ENCODE measurements at regions not wholly inside any gene's neighbourhood (a gene's known extent, or its start where the extent isn't known, plus 50 kb on each side); places are given as distances from the start of the nearest gene placed in this dataset.
"Not testable (repeated sequence)": the region's sequence is repeated elsewhere in the genome, so short reads cannot be mapped to it uniquely, and the experiment has no call there.

GRCh38 chr2:150674283-150674682, 186.8 kb upstream of the RND3 start:
- no peak for DNase-seq
- Histone ChIP-seq H3K4me1 (no peaks in the 10 kb centered on the region), H3K9me3 (no peaks in the 10 kb centered on the region), H3K4me3 (no peak overlapping the region), H3K36me3 (no peaks in the 10 kb centered on the region), H3K27ac (no peak overlapping the region), H3K27me3 (no peaks in the 10 kb centered on the region)
- TF ChIP-seq, protein P1, sequence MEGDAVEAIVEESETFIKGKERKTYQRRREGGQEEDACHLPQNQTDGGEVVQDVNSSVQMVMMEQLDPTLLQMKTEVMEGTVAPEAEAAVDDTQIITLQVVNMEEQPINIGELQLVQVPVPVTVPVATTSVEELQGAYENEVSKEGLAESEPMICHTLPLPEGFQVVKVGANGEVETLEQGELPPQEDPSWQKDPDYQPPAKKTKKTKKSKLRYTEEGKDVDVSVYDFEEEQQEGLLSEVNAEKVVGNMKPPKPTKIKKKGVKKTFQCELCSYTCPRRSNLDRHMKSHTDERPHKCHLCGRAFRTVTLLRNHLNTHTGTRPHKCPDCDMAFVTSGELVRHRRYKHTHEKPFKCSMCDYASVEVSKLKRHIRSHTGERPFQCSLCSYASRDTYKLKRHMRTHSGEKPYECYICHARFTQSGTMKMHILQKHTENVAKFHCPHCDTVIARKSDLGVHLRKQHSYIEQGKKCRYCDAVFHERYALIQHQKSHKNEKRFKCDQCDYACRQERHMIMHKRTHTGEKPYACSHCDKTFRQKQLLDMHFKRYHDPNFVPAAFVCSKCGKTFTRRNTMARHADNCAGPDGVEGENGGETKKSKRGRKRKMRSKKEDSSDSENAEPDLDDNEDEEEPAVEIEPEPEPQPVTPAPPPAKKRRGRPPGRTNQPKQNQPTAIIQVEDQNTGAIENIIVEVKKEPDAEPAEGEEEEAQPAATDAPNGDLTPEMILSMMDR (IDR thresholded peaks at IDR 0.05): no peak
- TF ChIP-seq POLR2A (IDR thresholded peaks at IDR 0.05): no peak

- Histone ChIP-seq H3K4me3 (no peak overlapping the region), H3K36me3 (no peaks in the 10 kb centered on the region), H3K9me3 (no peaks in the 10 kb centered on the region), H3K27ac (no peak overlapping the region), H3K27me3 (no peaks in the 10 kb centered on the region), H3K4me1 (no peaks in the 10 kb centered on the region)
- DNase-seq: no peak
- no peak for TF ChIP-seq POLR2A (IDR thresholded peaks at IDR 0.05)
- TF ChIP-seq, protein P1 (IDR thresholded peaks at IDR 0.05): no peak
Observed at GRCh38 chr2:150672311-150672710, 184.8 kb upstream of the RND3 start.

GRCh38 chr2:150669492-150669891, 182.0 kb upstream of the RND3 start:
- H3K27ac ChIP-seq: no peak overlapping the region
- DNase-seq: no peak
- H3K9me3 ChIP-seq: no peaks in the 10 kb centered on the region
- TF ChIP-seq, protein P1 (IDR thresholded peaks at IDR 0.05): no peak
- TF ChIP-seq POLR2A (IDR thresholded peaks at IDR 0.05): no peak
- no peaks in the 10 kb centered on the region for H3K36me3 ChIP-seq
- no peak overlapping the region for H3K4me3 ChIP-seq
- no peaks in the 10 kb centered on the region for H3K27me3 ChIP-seq
- no peaks in the 10 kb centered on the region for H3K4me1 ChIP-seq

DNA sequence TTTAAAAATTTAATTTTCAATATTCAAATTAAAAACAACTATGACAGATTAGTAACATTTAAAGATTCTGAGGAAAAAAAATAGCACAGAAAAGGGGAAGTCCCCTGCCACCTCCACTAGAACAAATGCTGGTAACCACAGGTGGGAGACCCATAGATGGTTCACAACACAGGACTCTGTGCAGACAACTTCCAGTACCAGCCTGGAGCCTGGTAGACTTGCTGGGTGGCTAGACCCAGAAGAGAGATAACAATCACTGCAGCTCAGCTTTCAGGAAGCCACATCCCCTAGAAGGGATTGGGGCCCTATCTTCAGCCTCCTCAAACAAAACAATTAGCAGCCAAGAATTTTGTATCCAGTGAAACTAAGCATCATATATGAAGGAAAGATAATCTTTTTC, 179.6 kb upstream of the RND3 start:
- DNase-seq, H3K27ac ChIP-seq, H3K36me3 ChIP-seq, H3K4me3 ChIP-seq, H3K9me3 ChIP-seq, H3K4me1 ChIP-seq, H3K27me3 ChIP-seq: not testable (repeated sequence)

DNA sequence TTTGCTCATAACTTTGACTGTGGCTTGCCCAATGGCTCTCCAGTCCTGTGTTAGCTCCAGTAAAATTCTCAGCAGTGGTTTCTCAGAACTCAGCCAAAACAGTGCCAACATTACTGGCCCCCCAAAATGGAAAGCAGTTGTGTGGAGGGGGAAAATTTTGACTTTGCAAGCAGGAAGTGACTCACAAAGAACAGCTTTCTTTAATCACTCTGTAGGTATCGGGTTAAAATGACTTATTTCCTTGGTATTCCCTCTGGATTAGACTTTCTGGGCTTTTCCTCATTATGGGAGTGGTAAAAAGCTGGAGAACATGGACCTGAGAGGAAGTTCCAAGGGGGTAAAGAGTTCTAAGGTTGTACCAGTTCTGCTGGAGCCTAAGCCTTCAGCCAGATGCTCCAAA, 175.7 kb upstream of the RND3 start:
- no peaks in the 10 kb centered on the region for H3K4me1 ChIP-seq
- H3K36me3 ChIP-seq: no peaks in the 10 kb centered on the region
- H3K27ac ChIP-seq: no peak overlapping the region
- no peak for TF ChIP-seq POLR2A (IDR thresholded peaks at IDR 0.05)
- TF ChIP-seq, protein P1 (IDR thresholded peaks at IDR 0.05): no peak
- H3K4me3 ChIP-seq: no peak overlapping the region
- no peak for DNase-seq
- peaks cover 0 to 3% (median 0%) of the 10 kb centered on the region in 4 donors for H3K9me3 ChIP-seq
- no peaks in the 10 kb centered on the region for H3K27me3 ChIP-seq

GRCh38 chr2:150656002-150656401, 168.5 kb upstream of the RND3 start:
- no peaks in the 10 kb centered on the region for H3K4me1 ChIP-seq
- no peaks in the 10 kb centered on the region for H3K36me3 ChIP-seq
- H3K4me3 ChIP-seq: no peak overlapping the region
- no peaks in the 10 kb centered on the region for H3K27me3 ChIP-seq
- no peak overlapping the region for H3K27ac ChIP-seq
- no peaks in the 10 kb centered on the region for H3K9me3 ChIP-seq
- no peak for TF ChIP-seq POLR2A (IDR thresholded peaks at IDR 0.05)
- TF ChIP-seq, protein P1 (IDR thresholded peaks at IDR 0.05): no peak
- no peak for DNase-seq
